Coronary artery (tissue), 2 donors: ENCODE measurements at regions not wholly inside any gene's neighbourhood (a gene's known extent, or its start where the extent isn't known, plus 50 kb on each side); places are given as distances from the start of the nearest gene placed in this dataset.

Source experiments
- DNase-seq: peaks from one replicate; pipeline ENCODE4 v3.0.0-alpha.2; 2017; ENCODE audit warnings: low spot score
- H3K27ac ChIP-seq, 2 donors: fragments of 200-600 bp; sonication (generic); one replicate each; pipeline ENCODE4 v1.5.1; 2016 to 2019
- H3K4me3 ChIP-seq: fragments of 200-600 bp; sonication (generic); 2 replicates; pipeline ENCODE4 v1.5.1; 2016; ENCODE audit warnings: mild to moderate bottlenecking, moderate library complexity
- CTCF ChIP-seq: fragments of 200-600 bp; sonication (generic); IDR thresholded peaks from one replicate; pipeline ENCODE4 v1.5.1; 2019; ENCODE audit warnings: antibody characterized with exemption

- Histone ChIP-seq H3K4me3 (no peak overlapping the region), H3K27ac (no peak overlapping the region)
- no peak for TF ChIP-seq CTCF
- DNase-seq, result no peak
Measured at GRCh38 chr11:128133501-128133900, 453.9 kb downstream of the ETS1 start.

- H3K27ac ChIP-seq, result no peak overlapping the region
- H3K4me3 ChIP-seq, result no peak overlapping the region
- TF ChIP-seq CTCF, result no peak
- DNase-seq, result no peak
Measured at GRCh38 chr11:128130052-128130451, 457.3 kb downstream of the ETS1 start.

- Histone ChIP-seq H3K4me3 (no peak overlapping the region), H3K27ac (no peak overlapping the region)
- DNase-seq, result no peak
- TF ChIP-seq CTCF, result no peak
Measured at GRCh38 chr11:128125723-128126122, 461.6 kb downstream of the ETS1 start.

- DNase-seq, result no peak
- TF ChIP-seq CTCF, result no peak
- Histone ChIP-seq H3K27ac (no peak overlapping the region), H3K4me3 (no peak overlapping the region)
Measured at GRCh38 chr11:128116885-128117284, 470.5 kb downstream of the ETS1 start.

DNA sequence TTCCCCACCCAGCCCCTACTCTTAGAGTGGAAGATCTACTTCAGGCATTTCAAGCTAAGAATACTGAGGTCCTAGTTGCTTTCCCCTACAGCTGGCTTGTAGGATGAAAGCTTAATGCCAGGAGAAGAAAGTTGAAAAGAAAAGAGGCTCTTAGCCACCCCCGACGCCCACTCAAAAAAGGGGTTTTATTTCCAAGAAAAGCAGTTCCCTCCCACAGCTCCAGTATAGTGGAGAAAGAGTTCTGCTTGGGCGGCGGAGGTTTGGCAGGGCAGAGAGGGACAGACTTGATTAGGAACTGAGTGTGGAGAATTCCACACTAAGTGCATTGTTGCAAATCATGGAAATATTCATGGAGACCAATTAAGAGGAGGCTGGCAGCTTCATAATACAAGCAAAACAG lies 470.9 kb downstream of the ETS1 start:
- no peak for TF ChIP-seq CTCF
- DNase-seq, result no peak
- Histone ChIP-seq H3K27ac (no peak overlapping the region), H3K4me3 (no peak overlapping the region)

- TF ChIP-seq CTCF, result no peak
- no peak for DNase-seq
- H3K4me3 ChIP-seq, result no peak overlapping the region
- no peak overlapping the region for H3K27ac ChIP-seq
Measured at GRCh38 chr11:128105950-128106349, 481.4 kb downstream of the ETS1 start.

GRCh38 chr11:128105511-128105910 lies 481.8 kb downstream of the ETS1 start:
- DNase-seq, result no peak

More at GRCh38 chr11:128105511-128105910, 481.8 kb downstream of the ETS1 start:
- TF ChIP-seq CTCF, result no peak
- Histone ChIP-seq H3K4me3 (no peak overlapping the region), H3K27ac (no peak overlapping the region)
